Urinary bladder (tissue), 3 donors: ENCODE measurements at regions not wholly inside any gene's neighbourhood (a gene's known extent, or its start where the extent isn't known, plus 50 kb on each side); places are given as distances from the start of the nearest gene placed in this dataset.
A peak's percentile ranks its signal among the peaks of the same experiment; 100 is the strongest.

Experiments
- DNase-seq: peaks from one replicate; pipeline ENCODE4 v3.0.0-alpha.2; 2015; ENCODE audit errors: extremely low spot score
- H3K27ac ChIP-seq: one replicate; pipeline ENCODE4 v1.5.1; 2013; ENCODE audit warnings: low read depth, mild to moderate bottlenecking, moderate library complexity
- H3K36me3 ChIP-seq: one replicate; pipeline ENCODE4 v1.6.1; 2013; ENCODE audit warnings: mild to moderate bottlenecking, moderate library complexity; ENCODE audit not compliant: insufficient read depth
- H3K4me1 ChIP-seq: one replicate; pipeline ENCODE4 v1.6.1; 2013; ENCODE audit warnings: mild to moderate bottlenecking, moderate library complexity; ENCODE audit not compliant: insufficient read depth
- H3K4me3 ChIP-seq: one replicate; pipeline ENCODE4 v1.5.1; 2013; ENCODE audit warnings: low read depth, low read length
- WGBS: extraction: QIAGEN DNeasy Blood & Tissue Kit; methylation state at CpG from one replicate; pipeline ENCODE4 v1.1.7; 2013; 5-methylcytosine and 5-hydroxymethylcytosine counted together
- donor health status: healthy with polysubstance abuse.
- donor health status: healthy.

- H3K4me3 ChIP-seq = no peak overlapping the region
- no peak for DNase-seq
- 97% methylated on average over 6 of the region's 6 CpGs for WGBS
- no peak overlapping the region for H3K27ac ChIP-seq
- H3K36me3 ChIP-seq = no peaks in the 10 kb centered on the region
- no peaks in the 10 kb centered on the region for H3K4me1 ChIP-seq
Observed at GRCh38 chr21:28834335-28835238, 158.1 kb downstream of the LTN1 start.

DNA sequence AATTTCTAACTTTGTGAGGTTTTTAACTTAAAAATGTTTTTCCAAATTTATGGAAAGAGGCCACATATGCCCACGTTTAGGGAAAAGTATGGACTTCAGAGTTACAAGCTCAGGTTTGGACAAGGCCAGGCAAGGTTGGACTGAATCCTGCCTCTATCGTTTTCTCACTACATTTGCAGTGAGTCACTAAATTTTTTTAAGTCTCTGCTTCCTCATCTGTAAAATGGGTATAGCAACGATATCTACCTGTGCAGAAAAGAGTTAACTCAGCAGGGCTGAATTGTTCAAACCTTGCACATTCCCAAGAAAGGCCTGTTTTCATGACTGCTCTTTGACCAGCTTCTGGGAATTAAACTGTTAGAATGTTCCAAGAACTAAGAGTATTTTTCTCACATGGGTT lies 159.1 kb downstream of the LTN1 start:
- no peak for DNase-seq
- H3K4me1 ChIP-seq = no peaks in the 10 kb centered on the region
- no peak overlapping the region for H3K27ac ChIP-seq
- no peaks in the 10 kb centered on the region for H3K36me3 ChIP-seq
- H3K4me3 ChIP-seq = no peak overlapping the region
- WGBS = 89% methylated on average over 3 of the region's 3 CpGs

- Histone ChIP-seq H3K36me3 (no peaks in the 10 kb centered on the region), H3K4me1 (no peaks in the 10 kb centered on the region), H3K4me3 (no peak overlapping the region), H3K27ac (no peak overlapping the region)
- WGBS = 95% methylated on average over 1 of the region's 1 CpG
- peak; percentile 40 for DNase-seq
Observed at GRCh38 chr21:28833182-28833581, 159.5 kb downstream of the LTN1 start.

- H3K36me3 ChIP-seq = no peaks in the 10 kb centered on the region
Observed at GRCh38 chr21:28832715-28833061, 160.0 kb downstream of the LTN1 start.

DNA sequence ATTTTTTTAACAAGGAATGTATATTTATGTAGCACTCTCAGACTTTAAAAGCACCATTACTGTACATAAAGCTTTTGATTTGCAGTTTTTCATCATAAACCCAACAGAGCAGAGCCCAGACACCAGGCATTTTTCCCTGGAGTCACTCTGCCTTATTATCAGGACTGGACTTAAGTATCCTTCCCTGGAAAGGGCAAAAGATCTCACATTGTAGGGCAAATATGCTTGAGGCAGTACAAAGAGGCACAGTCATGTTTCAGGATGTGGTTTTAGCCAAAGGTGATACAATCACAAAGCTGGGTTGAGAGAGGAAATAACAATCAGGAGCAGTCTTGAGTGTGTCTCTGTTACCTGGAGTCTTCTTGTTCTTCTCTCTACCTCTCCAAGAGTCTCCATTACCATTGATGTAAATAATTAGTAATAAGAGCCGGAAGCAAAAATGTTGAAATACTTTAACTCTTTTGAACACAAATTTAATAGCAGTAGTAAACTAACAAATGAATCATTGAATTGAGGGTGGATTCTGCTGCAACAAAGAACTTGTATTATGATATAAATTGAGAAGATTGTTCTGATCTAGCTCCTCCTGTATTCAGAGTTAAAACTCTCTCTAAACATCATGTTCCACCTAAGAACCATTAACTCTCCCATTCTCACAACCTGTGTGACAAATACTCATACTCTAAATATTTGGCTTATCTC lies 160.5 kb downstream of the LTN1 start:
- WGBS = 77% methylated on average over 1 of the region's 1 CpG
- H3K4me3 ChIP-seq = no peak overlapping the region
- H3K36me3 ChIP-seq = no peaks in the 10 kb centered on the region
- no peaks in the 10 kb centered on the region for H3K4me1 ChIP-seq
- DNase-seq = peak; percentile 14
- H3K27ac ChIP-seq = no peak overlapping the region

More at GRCh38 chr21:28832715-28833061, 160.0 kb downstream of the LTN1 start:
- no peak for DNase-seq
- 89% methylated on average over 3 of the region's 3 CpGs for WGBS
- no peaks in the 10 kb centered on the region for H3K4me1 ChIP-seq
- no peak overlapping the region for H3K27ac ChIP-seq
- H3K4me3 ChIP-seq = no peak overlapping the region

GRCh38 chr21:28828981-28829380 lies 163.7 kb downstream of the LTN1 start:
- no peak for DNase-seq
- 66% methylated on average over 1 of the region's 1 CpG for WGBS
- H3K4me1 ChIP-seq = no peaks in the 10 kb centered on the region
- no peak overlapping the region for H3K27ac ChIP-seq
- H3K4me3 ChIP-seq = no peak overlapping the region
- H3K36me3 ChIP-seq = no peaks in the 10 kb centered on the region

GRCh38 chr21:28828021-28828420 lies 164.7 kb downstream of the LTN1 start:
- H3K27ac ChIP-seq = no peak overlapping the region
- WGBS = 85% methylated on average over 3 of the region's 3 CpGs
- no peak for DNase-seq
- no peaks in the 10 kb centered on the region for H3K4me1 ChIP-seq
- no peaks in the 10 kb centered on the region for H3K36me3 ChIP-seq
- H3K4me3 ChIP-seq = no peak overlapping the region

GRCh38 chr21:28827422-28827821 lies 165.3 kb downstream of the LTN1 start:
- Histone ChIP-seq H3K4me3 (no peak overlapping the region), H3K36me3 (no peaks in the 10 kb centered on the region), H3K4me1 (no peaks in the 10 kb centered on the region), H3K27ac (no peak overlapping the region)
- no peak for DNase-seq
- 79% methylated on average over 1 of the region's 1 CpG for WGBS

- 61% methylated on average over 6 of the region's 6 CpGs for WGBS
- Histone ChIP-seq H3K4me1 (no peaks in the 10 kb centered on the region), H3K36me3 (no peaks in the 10 kb centered on the region), H3K4me3 (no peak overlapping the region), H3K27ac (no peak overlapping the region)
- DNase-seq = no peak
Observed at GRCh38 chr21:28826569-28826968, 166.1 kb downstream of the LTN1 start.

DNA sequence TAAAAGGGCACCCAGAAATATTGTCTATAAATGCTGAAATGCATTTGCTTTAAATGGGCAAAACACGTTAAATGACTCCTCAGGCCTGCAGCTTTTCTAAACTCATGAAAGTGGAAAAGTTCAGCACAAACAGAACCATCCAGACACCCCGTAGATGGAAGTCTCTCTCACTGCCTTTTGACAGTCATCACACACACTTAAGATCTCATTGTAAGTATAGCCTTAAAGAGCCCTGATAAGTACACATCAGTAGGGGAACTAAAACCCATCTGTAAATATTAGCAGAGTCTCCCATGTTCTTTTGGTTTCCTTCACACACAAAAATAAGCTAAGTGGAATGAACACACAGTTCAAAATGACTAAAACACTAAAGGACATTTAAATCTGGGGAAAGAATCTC lies 166.7 kb downstream of the LTN1 start:
- H3K4me3 ChIP-seq = no peak overlapping the region
- no peaks in the 10 kb centered on the region for H3K36me3 ChIP-seq
- no peaks in the 10 kb centered on the region for H3K4me1 ChIP-seq
- H3K27ac ChIP-seq = no peak overlapping the region
- 58% methylated on average over 2 of the region's 2 CpGs for WGBS
- no peak for DNase-seq

DNA sequence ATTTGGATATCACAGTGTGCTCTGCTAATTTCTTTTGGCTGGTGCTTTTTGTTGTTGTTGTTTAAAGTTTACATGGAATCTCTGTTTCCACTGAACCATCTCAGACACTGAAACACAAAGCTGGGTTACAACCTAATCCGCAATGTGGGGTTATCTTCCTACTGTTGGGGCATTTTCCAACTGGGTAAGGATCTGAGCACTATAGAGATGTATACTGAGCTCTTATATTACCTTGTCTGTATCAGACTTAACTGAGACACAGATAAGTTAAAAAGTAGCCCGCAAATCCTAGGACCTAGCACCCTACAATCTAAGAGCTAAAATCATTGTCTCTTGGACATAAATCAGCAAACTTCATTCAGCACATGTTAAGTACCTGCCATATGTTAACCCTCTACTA lies 169.2 kb downstream of the LTN1 start:
- Histone ChIP-seq H3K4me1 (no peaks in the 10 kb centered on the region), H3K27ac (peak overlapping the region; percentile 38), H3K4me3 (no peak overlapping the region), H3K36me3 (no peaks in the 10 kb centered on the region)
- WGBS = 38% methylated on average over 2 of the region's 2 CpGs
- no peak for DNase-seq

GRCh38 chr21:28822486-28823335 lies 170.0 kb downstream of the LTN1 start:
- H3K27ac ChIP-seq = peak overlapping the region; percentile 38
- DNase-seq = peak; percentile 92
- H3K36me3 ChIP-seq = no peaks in the 10 kb centered on the region
- H3K4me3 ChIP-seq = no peak overlapping the region
- WGBS = 19% methylated on average over 3 of the region's 3 CpGs
- H3K4me1 ChIP-seq = no peaks in the 10 kb centered on the region

DNA sequence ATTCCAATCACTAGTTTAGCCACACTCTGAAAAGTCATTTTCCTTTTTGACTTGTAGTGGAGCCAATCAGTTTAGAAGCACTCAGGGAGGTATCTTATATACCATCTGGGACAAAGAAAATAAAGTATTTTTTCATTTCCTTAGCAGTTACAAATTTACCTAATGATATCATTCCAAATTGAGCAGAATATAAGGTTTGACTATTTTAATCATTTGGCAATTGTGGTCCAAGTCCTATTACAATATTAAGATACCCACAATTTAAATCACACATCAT lies 170.6 kb downstream of the LTN1 start:
- Histone ChIP-seq H3K36me3 (no peaks in the 10 kb centered on the region), H3K4me3 (no peak overlapping the region), H3K4me1 (no peaks in the 10 kb centered on the region), H3K27ac (no peak overlapping the region)
- no peak for DNase-seq
